GM12865 (cell line): ENCODE measurements at regions not wholly inside any gene's neighbourhood (a gene's known extent, or its start where the extent isn't known, plus 50 kb on each side); places are given as distances from the start of the nearest gene placed in this dataset.

ENCODE experiments used
- DNase-seq: peaks from one replicate; pipeline ENCODE4 v3.0.0; 2010; ENCODE audit warnings: low read depth
- H3K4me3 ChIP-seq: 2 replicates; pipeline ENCODE4 v1.5.1; 2011; ENCODE audit warnings: mild to moderate bottlenecking, low read depth, low read length, control low read depth
- TF ChIP-seq, protein P1 (sequence below): IDR thresholded peaks from 2 replicates; pipeline ENCODE4 v1.5.1; 2011; ENCODE audit warnings: low read length, control low read depth, low read depth, inconsistent platforms; ENCODE audit not compliant: insufficient read depth; ENCODE audit errors: missing control alignments

DNA sequence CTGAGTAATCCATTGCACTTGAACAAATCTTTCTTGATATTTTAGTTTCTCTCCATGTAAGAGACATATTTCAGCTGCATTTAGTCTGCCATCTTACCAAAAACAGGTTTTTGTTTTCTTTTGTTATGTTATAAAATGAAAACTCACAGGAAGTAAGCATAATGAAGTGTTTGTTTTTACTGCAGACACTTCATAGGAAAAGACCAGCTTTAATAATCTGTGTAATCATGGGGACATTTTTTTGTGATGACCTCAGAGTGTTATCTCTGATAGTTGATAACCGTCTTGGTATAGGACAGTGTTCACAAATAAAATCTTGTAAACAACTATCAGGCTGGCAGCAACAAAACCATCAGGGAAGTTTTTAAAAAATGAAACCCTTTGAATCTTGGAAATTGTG, 266.2 kb upstream of the OR4E1 start:
- TF ChIP-seq, protein P1, sequence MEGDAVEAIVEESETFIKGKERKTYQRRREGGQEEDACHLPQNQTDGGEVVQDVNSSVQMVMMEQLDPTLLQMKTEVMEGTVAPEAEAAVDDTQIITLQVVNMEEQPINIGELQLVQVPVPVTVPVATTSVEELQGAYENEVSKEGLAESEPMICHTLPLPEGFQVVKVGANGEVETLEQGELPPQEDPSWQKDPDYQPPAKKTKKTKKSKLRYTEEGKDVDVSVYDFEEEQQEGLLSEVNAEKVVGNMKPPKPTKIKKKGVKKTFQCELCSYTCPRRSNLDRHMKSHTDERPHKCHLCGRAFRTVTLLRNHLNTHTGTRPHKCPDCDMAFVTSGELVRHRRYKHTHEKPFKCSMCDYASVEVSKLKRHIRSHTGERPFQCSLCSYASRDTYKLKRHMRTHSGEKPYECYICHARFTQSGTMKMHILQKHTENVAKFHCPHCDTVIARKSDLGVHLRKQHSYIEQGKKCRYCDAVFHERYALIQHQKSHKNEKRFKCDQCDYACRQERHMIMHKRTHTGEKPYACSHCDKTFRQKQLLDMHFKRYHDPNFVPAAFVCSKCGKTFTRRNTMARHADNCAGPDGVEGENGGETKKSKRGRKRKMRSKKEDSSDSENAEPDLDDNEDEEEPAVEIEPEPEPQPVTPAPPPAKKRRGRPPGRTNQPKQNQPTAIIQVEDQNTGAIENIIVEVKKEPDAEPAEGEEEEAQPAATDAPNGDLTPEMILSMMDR: no peak
- no peak for DNase-seq
- no peak overlapping the region for H3K4me3 ChIP-seq

DNA sequence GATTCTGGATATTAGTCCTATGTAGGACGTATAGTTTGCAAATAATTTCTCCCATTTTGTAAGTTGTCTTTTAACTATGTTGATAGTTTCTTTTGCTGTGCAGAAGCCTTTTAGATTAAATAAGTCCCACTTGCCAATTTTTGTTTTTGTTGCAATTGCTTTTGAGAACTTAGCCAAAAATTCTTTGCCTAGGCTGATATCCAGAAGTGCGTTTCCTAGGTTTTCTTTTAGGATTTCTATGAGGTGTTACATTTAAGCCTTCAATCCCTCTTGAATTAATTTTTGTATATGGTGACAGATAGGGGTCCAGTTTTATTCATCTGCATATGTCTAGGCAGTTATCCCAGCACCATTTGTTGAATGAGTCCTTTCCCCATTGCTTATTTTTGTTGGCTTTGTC, 264.4 kb upstream of the OR4E1 start:
- DNase-seq: no peak
- H3K4me3 ChIP-seq: no peak overlapping the region
- TF ChIP-seq, protein P1: no peak

GRCh38 chr14:21933681-21934080, 260.1 kb upstream of the OR4E1 start:
- TF ChIP-seq, protein P1: no peak
- no peak for DNase-seq
- H3K4me3 ChIP-seq: no peak overlapping the region

DNA sequence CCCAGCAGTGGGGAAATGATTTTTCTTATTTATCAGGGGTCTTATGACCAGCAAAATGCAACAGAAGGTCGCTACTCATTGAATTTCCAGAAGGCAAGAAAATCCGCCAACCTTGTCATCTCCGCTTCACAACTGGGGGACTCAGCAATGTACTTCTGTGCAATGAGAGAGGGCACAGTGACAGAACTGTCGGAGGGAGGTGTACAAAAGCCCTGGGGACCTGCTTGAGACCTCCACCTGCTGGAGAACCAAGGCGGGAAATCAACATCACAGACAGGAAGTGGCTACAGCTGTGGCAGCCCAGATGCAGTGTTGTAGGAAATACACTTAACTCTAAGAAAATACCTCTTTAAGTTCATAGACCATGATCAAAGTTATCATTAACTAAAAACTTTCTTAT, 250.9 kb upstream of the OR4E1 start:
- DNase-seq: peak; percentile 58
- TF ChIP-seq, protein P1: peak; percentile 9
- H3K4me3 ChIP-seq: no peak overlapping the region

DNA sequence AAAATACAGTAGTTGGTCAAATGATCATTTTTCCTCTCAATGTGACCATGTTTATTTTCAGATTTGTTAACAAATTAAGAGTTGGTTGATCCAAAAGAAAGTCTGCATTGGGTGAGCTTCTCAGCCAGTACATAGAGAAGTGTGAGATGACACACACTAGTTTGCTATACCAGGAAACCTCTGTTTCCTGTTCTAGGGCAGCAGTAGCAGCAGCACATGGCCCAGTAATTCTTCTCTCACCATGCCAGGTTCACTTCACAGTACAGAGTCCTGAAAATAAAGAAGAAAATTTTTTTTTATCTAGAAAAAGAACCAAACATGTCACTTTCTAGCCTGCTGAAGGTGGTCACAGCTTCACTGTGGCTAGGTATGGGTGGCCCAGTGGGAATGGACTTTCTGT, 250.2 kb upstream of the OR4E1 start:
- TF ChIP-seq, protein P1: no peak
- H3K4me3 ChIP-seq: no peak overlapping the region
- DNase-seq: peak; percentile 21

- no peak overlapping the region for H3K4me3 ChIP-seq
- TF ChIP-seq, protein P1: no peak
- DNase-seq: no peak
Observed at GRCh38 chr14:21921453-21921852, 247.8 kb upstream of the OR4E1 start.

- TF ChIP-seq, protein P1: peak; percentile 83
- peak; percentile 61 for DNase-seq
- no peak overlapping the region for H3K4me3 ChIP-seq
Observed at GRCh38 chr14:21917699-21918436, 244.2 kb upstream of the OR4E1 start.
